Neural cell (in vitro differentiated cells): ENCODE measurements at regions not wholly inside any gene's neighbourhood (a gene's known extent, or its start where the extent isn't known, plus 50 kb on each side); places are given as distances from the start of the nearest gene placed in this dataset.

ENCODE experiments used
- H2AFZ ChIP-seq: fragments of 200-600, 300-800 bp; sonication (generic), shearing (Covaris generic); 2 replicates; pipeline ENCODE4 v1.6.0; 2014; ENCODE audit warnings: low read depth, mild to moderate bottlenecking, antibody characterized with exemption, low read length, moderate library complexity
- H3F3A ChIP-seq: fragments of 200-600 bp; shearing (Covaris generic); 2 replicates; pipeline ENCODE4 v1.6.1; 2016; ENCODE audit warnings: mild to moderate bottlenecking, moderate library complexity, mixed read lengths, antibody characterized with exemption, low read length; ENCODE audit not compliant: insufficient read depth, poor library complexity, severe bottlenecking
- H3K27ac ChIP-seq: fragments of 200-600, 300-800 bp; sonication (generic), shearing (Covaris generic); 2 replicates; pipeline ENCODE4 v1.5.1; 2014; ENCODE audit warnings: mild to moderate bottlenecking, low read length, moderate library complexity
- H3K27me3 ChIP-seq: fragments of 300-800, 200-600 bp; sonication (generic), shearing (Covaris generic); 2 replicates; pipeline ENCODE4 v1.6.0; 2014; ENCODE audit warnings: mild to moderate bottlenecking, low read depth, low read length, moderate library complexity; ENCODE audit not compliant: insufficient read depth
- H3K36me3 ChIP-seq: fragments of 300-800, 200-600 bp; sonication (generic), shearing (Covaris generic); 2 replicates; pipeline ENCODE4 v1.5.1; 2014; ENCODE audit warnings: mild to moderate bottlenecking, antibody characterized with exemption, low read length, moderate library complexity; ENCODE audit not compliant: insufficient read depth
- H3K4me2 ChIP-seq: fragments of 300-800, 200-600 bp; sonication (generic), shearing (Covaris generic); 2 replicates; pipeline ENCODE4 v1.6.0; 2014; ENCODE audit warnings: mild to moderate bottlenecking, low read length
- H3K4me3 ChIP-seq: fragments of 300-800, 200-600 bp; sonication (generic), shearing (Covaris generic); 2 replicates; pipeline ENCODE4 v1.5.1; 2014; ENCODE audit warnings: mild to moderate bottlenecking, low read length, moderate library complexity
- H3K79me2 ChIP-seq: fragments of 200-600 bp; shearing (Covaris generic); replicated peaks from 2 replicates; pipeline ENCODE4 v1.6.0; 2014; ENCODE audit warnings: mild to moderate bottlenecking, low read length, moderate library complexity; ENCODE audit not compliant: insufficient read depth
- H3K9ac ChIP-seq: fragments of 300-800, 200-600 bp; sonication (generic), shearing (Covaris generic); 2 replicates; pipeline ENCODE4 v1.6.1; 2016; ENCODE audit warnings: mild to moderate bottlenecking, low read length, mixed read lengths
- H3K9me2 ChIP-seq: fragments of 200-600 bp; shearing (Covaris generic); 2 replicates; pipeline ENCODE4 v1.6.1; 2016; ENCODE audit warnings: mild to moderate bottlenecking, low read length, mixed read lengths; ENCODE audit not compliant: insufficient read depth
- H3K9me3 ChIP-seq: fragments of 200-600, 300-800 bp; sonication (generic), shearing (Covaris generic); 2 replicates; pipeline ENCODE4 v1.6.1; 2016; ENCODE audit warnings: mild to moderate bottlenecking, mixed run types, low read length, moderate library complexity, mixed read lengths
- H4K20me1 ChIP-seq: fragments of 200-600 bp; shearing (Covaris generic); 2 replicates; pipeline ENCODE4 v1.6.1; 2016; ENCODE audit warnings: mild to moderate bottlenecking, mixed run types; ENCODE audit not compliant: insufficient read depth
- EP300 ChIP-seq: fragments of 450-650 bp; conservative IDR thresholded peaks from 2 replicates; pipeline ENCODE4 v1.6.1; 2014; ENCODE audit warnings: antibody characterized with exemption, mild to moderate bottlenecking, moderate library complexity; ENCODE audit not compliant: poor library complexity, severe bottlenecking
- EZH2 ChIP-seq: fragments of 200-600, 300-800 bp; shearing (Covaris generic), sonication (generic); IDR thresholded peaks from 2 replicates; pipeline ENCODE4 v1.6.1; 2014; ENCODE audit warnings: antibody characterized with exemption, low read length, borderline replicate concordance, mild to moderate bottlenecking; ENCODE audit not compliant: insufficient read depth, poor library complexity, severe bottlenecking
- MXI1 ChIP-seq: fragments of 450-650 bp; conservative IDR thresholded peaks from 2 replicates; pipeline ENCODE4 v1.6.1; 2014; ENCODE audit warnings: antibody characterized with exemption, mild to moderate bottlenecking; ENCODE audit not compliant: poor library complexity, severe bottlenecking
- POLR2AphosphoS5 ChIP-seq: IDR thresholded peaks from 2 replicates; pipeline ENCODE4 v1.6.1; 2012
- RAD21 ChIP-seq: fragments of 450-650 bp; conservative IDR thresholded peaks from 2 replicates; pipeline ENCODE4 v1.6.1; 2014; ENCODE audit warnings: antibody characterized with exemption, mild to moderate bottlenecking, moderate library complexity
- REST ChIP-seq: IDR thresholded peaks from 2 replicates; pipeline ENCODE4 v1.6.1; 2012; ENCODE audit warnings: borderline replicate concordance
- SMC3 ChIP-seq: fragments of 450-650 bp; conservative IDR thresholded peaks from 2 replicates; pipeline ENCODE4 v1.6.1; 2014; ENCODE audit warnings: antibody characterized with exemption, mild to moderate bottlenecking, moderate library complexity; ENCODE audit not compliant: poor library complexity
- TAF1 ChIP-seq: IDR thresholded peaks from 2 replicates; pipeline ENCODE4 v1.6.1; 2012; ENCODE audit warnings: low read depth
- TF ChIP-seq, protein P1 (sequence below): fragments of 450-650 bp; IDR thresholded peaks from 2 replicates; pipeline ENCODE4 v1.5.1; 2014; ENCODE audit warnings: antibody characterized with exemption, mild to moderate bottlenecking, moderate library complexity; ENCODE audit not compliant: poor library complexity, severe bottlenecking

- TF ChIP-seq SMC3 (no peak), MXI1 (no peak), RAD21 (no peak), EP300 (no peak), POLR2AphosphoS5 (no peak)
- H3K79me2 ChIP-seq, result no peaks in the 10 kb centered on the region
- H3K9me2 ChIP-seq, result no peaks in the 10 kb centered on the region
- no peak overlapping the region for H3K4me2 ChIP-seq
- H3K36me3 ChIP-seq, result no peaks in the 10 kb centered on the region
- no peaks in the 10 kb centered on the region for H3K9me3 ChIP-seq
- no peak overlapping the region for H3K9ac ChIP-seq
- H3F3A ChIP-seq, result no peaks in the 10 kb centered on the region
- H2AFZ ChIP-seq, result no peak overlapping the region
- H3K27me3 ChIP-seq, result no peaks in the 10 kb centered on the region
- H3K27ac ChIP-seq, result no peak overlapping the region
- H3K4me3 ChIP-seq, result no peak overlapping the region
- no peaks in the 10 kb centered on the region for H4K20me1 ChIP-seq
Observed at GRCh38 chr4:20317424-20317985, 65.8 kb downstream of the SLIT2 start.

DNA sequence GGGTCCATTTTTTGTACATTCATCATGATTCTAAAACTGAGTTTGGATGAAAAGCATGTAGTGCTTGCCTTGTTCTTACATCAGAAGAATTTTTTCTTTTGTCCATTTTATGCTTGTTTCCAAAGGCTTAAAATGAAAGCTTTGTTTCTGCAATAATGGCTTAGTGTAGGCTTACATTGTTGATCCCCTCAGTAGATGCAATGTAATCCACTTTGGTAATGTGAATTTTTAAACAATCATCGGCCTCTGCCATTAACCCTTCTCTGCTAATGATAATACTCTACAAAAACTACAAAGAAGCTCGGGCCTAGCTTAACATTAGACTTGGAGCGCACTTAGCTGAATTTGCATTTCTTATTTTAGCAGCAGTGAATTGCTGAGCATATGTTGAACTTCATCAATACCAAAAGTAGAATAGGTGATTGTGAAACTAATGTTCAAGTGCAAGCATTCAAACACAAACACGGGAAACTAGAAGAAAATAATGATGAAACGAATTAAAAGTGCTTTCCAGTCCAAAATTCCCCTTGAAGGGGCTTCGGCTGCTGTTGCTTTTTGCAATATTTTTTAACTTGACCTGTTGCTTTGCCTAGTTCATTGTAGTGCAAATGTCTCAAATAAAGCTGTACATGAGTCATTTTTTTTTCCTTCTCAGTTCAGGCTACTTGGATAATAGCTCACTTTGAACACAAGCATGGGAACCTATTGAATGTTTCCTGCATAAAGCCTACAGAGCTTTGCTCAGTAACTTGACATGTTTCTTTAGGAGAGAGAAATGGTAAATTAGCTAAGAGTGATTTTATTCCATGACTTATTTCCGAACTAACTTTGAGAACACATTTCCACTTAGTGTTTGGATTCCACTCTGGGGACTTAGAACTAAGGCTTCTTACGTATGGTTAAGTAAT lies 66.5 kb downstream of the SLIT2 start:
- Histone ChIP-seq H3K9me2 (no peaks in the 10 kb centered on the region), H3K9ac (no peak overlapping the region), H3K27me3 (no peaks in the 10 kb centered on the region), H3K36me3 (no peaks in the 10 kb centered on the region), H4K20me1 (no peaks in the 10 kb centered on the region), H3F3A (no peaks in the 10 kb centered on the region), H3K79me2 (no peaks in the 10 kb centered on the region), H3K4me3 (no peak overlapping the region), H3K27ac (no peak overlapping the region), H3K4me2 (no peak overlapping the region), H3K9me3 (no peaks in the 10 kb centered on the region), H2AFZ (no peak overlapping the region)
- TF ChIP-seq TAF1, result no peak
- TF ChIP-seq, protein P1, sequence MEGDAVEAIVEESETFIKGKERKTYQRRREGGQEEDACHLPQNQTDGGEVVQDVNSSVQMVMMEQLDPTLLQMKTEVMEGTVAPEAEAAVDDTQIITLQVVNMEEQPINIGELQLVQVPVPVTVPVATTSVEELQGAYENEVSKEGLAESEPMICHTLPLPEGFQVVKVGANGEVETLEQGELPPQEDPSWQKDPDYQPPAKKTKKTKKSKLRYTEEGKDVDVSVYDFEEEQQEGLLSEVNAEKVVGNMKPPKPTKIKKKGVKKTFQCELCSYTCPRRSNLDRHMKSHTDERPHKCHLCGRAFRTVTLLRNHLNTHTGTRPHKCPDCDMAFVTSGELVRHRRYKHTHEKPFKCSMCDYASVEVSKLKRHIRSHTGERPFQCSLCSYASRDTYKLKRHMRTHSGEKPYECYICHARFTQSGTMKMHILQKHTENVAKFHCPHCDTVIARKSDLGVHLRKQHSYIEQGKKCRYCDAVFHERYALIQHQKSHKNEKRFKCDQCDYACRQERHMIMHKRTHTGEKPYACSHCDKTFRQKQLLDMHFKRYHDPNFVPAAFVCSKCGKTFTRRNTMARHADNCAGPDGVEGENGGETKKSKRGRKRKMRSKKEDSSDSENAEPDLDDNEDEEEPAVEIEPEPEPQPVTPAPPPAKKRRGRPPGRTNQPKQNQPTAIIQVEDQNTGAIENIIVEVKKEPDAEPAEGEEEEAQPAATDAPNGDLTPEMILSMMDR, result no peak
- TF ChIP-seq RAD21, result no peak
- no peak for TF ChIP-seq REST
- no peak for TF ChIP-seq EZH2
